ENCODE measurements at regions not wholly inside any gene's neighbourhood (a gene's known extent, or its start where the extent isn't known, plus 50 kb on each side); places are given as distances from the start of the nearest gene placed in this dataset.

- no peak overlapping the region for H3K4me3 ChIP-seq (ENCODE audit: low read depth, low read length)
- TF ChIP-seq CTCF (conservative IDR thresholded peaks at IDR 0.05; ENCODE audit: low read depth, low read length), result no peak
- DNase-seq (ENCODE audit: low read depth), result no peak
These were observed 228.3 kb upstream of the TPK1 start for GRCh38 chr7:145064114-145064513.

GRCh38 chr7:145053781-145054180, 217.9 kb upstream of the TPK1 start:
- DNase-seq (ENCODE audit: low read depth), result no peak
- H3K4me3 ChIP-seq (ENCODE audit: low read depth, low read length), result no peak overlapping the region
- no peak for TF ChIP-seq CTCF (conservative IDR thresholded peaks at IDR 0.05; ENCODE audit: low read depth, low read length)

GRCh38 chr7:145050415-145050814, 214.6 kb upstream of the TPK1 start:
- no peak for TF ChIP-seq CTCF (conservative IDR thresholded peaks at IDR 0.05; ENCODE audit: low read depth, low read length)
- no peak overlapping the region for H3K4me3 ChIP-seq (ENCODE audit: low read depth, low read length)
- no peak for DNase-seq (ENCODE audit: low read depth)

GRCh38 chr7:145036604-145037405, 201.0 kb upstream of the TPK1 start:
- no peak overlapping the region for H3K4me3 ChIP-seq (ENCODE audit: low read depth, low read length)
- peak; percentile 82 for TF ChIP-seq CTCF (conservative IDR thresholded peaks at IDR 0.05; ENCODE audit: low read depth, low read length)
- DNase-seq (ENCODE audit: low read depth), result peak; percentile 10

GRCh38 chr7:145031162-145031561, 195.3 kb upstream of the TPK1 start:
- no peak overlapping the region for H3K4me3 ChIP-seq (ENCODE audit: low read depth, low read length)
- no peak for DNase-seq (ENCODE audit: low read depth)
- no peak for TF ChIP-seq CTCF (conservative IDR thresholded peaks at IDR 0.05; ENCODE audit: low read depth, low read length)

- H3K4me3 ChIP-seq (ENCODE audit: low read depth, low read length), result no peak overlapping the region
- TF ChIP-seq CTCF (conservative IDR thresholded peaks at IDR 0.05; ENCODE audit: low read depth, low read length), result no peak
- DNase-seq (ENCODE audit: low read depth), result no peak
These were observed 194.9 kb upstream of the TPK1 start for GRCh38 chr7:145030754-145031153.

- H3K4me3 ChIP-seq (ENCODE audit: low read depth, low read length), result no peak overlapping the region
- no peak for DNase-seq (ENCODE audit: low read depth)
- no peak for TF ChIP-seq CTCF (conservative IDR thresholded peaks at IDR 0.05; ENCODE audit: low read depth, low read length)
These were observed 184.6 kb upstream of the TPK1 start for GRCh38 chr7:145020454-145020853.

Measured in epithelial cell of proximal tubule (primary cell).